SU-DHL-6 (cell line): ENCODE measurements at regions not wholly inside any gene's neighbourhood (a gene's known extent, or its start where the extent isn't known, plus 50 kb on each side); places are given as distances from the start of the nearest gene placed in this dataset.

Experiments used
- CTCF ChIP-seq: fragments of 200-600 bp; sonication (generic); IDR thresholded peaks from one replicate; pipeline ENCODE4 v1.5.1; 2017; ENCODE audit warnings: antibody characterized with exemption, mild to moderate bottlenecking, low read length, moderate library complexity; ENCODE audit not compliant: insufficient read depth, poor library complexity, severe bottlenecking
- EZH2phosphoT487 ChIP-seq: fragments of 200-600 bp; sonication (generic), shearing (Covaris generic); conservative IDR thresholded peaks from 2 replicates; pipeline ENCODE4 v1.6.1; 2018; ENCODE audit warnings: mild to moderate bottlenecking, antibody characterized with exemption, low read length, moderate library complexity, mixed read lengths

DNA sequence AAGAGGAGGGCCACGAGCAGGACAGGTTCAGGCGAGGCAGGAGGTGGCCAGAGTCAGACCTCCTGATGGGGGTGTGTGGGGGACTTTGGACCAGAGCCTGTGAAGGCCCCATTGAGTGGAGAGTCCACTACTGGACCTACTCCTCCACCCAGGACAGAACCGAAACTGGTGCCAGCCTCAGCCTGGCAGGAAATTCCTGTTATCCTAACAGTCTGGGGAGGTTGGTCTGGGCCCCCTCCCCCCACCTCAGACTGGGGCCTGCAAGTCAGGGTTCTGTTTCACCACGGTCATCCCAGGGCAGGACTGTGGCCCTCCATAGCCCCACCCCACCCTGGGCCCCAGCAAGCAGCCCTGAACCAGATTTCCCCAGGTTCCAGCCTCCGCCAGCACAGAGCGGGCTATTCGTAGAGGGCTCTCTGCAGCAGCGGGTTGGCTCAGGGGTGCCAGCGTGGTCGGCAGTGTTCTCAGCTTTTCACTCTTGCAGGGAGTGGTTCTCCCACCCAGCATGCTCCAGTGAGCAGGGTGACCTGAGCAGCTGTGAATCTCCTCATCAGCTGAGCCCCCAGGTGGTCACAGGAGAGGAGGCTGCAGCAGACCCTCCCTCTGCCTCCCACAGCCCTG lies 217.3 kb downstream of the TBC1D2B start:
- TF ChIP-seq CTCF, result no peak
- TF ChIP-seq EZH2phosphoT487, result no peak
